Heart left ventricle (tissue), 16 donors: ENCODE measurements at regions not wholly inside any gene's neighbourhood (a gene's known extent, or its start where the extent isn't known, plus 50 kb on each side); places are given as distances from the start of the nearest gene placed in this dataset.
"Not testable (repeated sequence)": the region's sequence is repeated elsewhere in the genome, so short reads cannot be mapped to it uniquely, and the experiment has no call there.

Source experiments
- ATAC-seq, 4 donors: fragments of 200-7000 bp; cut with Tn5 transposase; one replicate each; pipeline ENCODE4 v1.9.1; 2020 to 2022; ENCODE audit warnings: moderate library complexity in 4 of 4, mild to moderate bottlenecking in 3 of 4, moderate number of reproducible peaks in 1 of 4
- DNase-seq, 5 donors: peaks; one replicate each; pipeline ENCODE4 v3.0.0-alpha.2; 2020
- H3K27ac ChIP-seq, 12 donors: fragments of 200-600 bp; sonication (generic) in 4 of 12; one replicate each; pipeline versions ENCODE4 v1.5.0 to v1.8.0; 2016 to 2022; ENCODE audit warnings: mild to moderate bottlenecking in 2 of 12
- H3K27me3 ChIP-seq, 9 donors: fragments of 200-600 bp; sonication (generic) in 2 of 9; one replicate each; pipeline versions ENCODE4 v1.5.1 to v1.8.0; 2016 to 2022; ENCODE audit warnings: mild to moderate bottlenecking in 3 of 9
- H3K36me3 ChIP-seq, 9 donors: fragments of 200-600 bp; sonication (generic) in 2 of 9; one replicate each; pipeline versions ENCODE4 v1.5.0 to v1.8.0; 2018 to 2022; ENCODE audit warnings: mild to moderate bottlenecking in 2 of 9
- H3K4me1 ChIP-seq, 12 donors: fragments of 200-600 bp; sonication (generic) in 4 of 12; one replicate each; pipeline versions ENCODE4 v1.5.0 to v1.8.0; 2016 to 2022; ENCODE audit warnings: mild to moderate bottlenecking in 3 of 12
- H3K4me3 ChIP-seq, 12 donors: fragments of 200-600 bp; sonication (generic) in 4 of 12; one replicate each; pipeline versions ENCODE4 v1.5.0 to v1.8.0; 2017 to 2022; ENCODE audit warnings: mild to moderate bottlenecking in 9 of 12, moderate library complexity in 4 of 12
- H3K9me3 ChIP-seq, 12 donors: fragments of 200-600 bp; sonication (generic) in 4 of 12; one replicate each; pipeline versions ENCODE4 v1.5.0 to v1.8.0; 2016 to 2022; ENCODE audit warnings: mild to moderate bottlenecking in 1 of 12
- POLR2A ChIP-seq, 2 donors: fragments of 450-650 bp; IDR thresholded peaks; one replicate each; pipeline ENCODE4 v1.6.1; 2017; ENCODE audit warnings: antibody characterized with exemption in 2 of 2, mild to moderate bottlenecking in 2 of 2, moderate library complexity in 2 of 2
- WGBS, 4 donors: extraction: QIAGEN DNeasy Blood & Tissue Kit in 2 of 4; methylation state at CpG; one replicate each; pipeline versions ENCODE4 v1.1.5 to v1.1.7; 2013 to 2018; 5-methylcytosine and 5-hydroxymethylcytosine counted together
- intact Hi-C, 10 donors: fragments of 100-400 bp; cut with DNase I; formaldehyde crosslinking; loops; one replicate each; pipeline versions ENCODE4 v1.11.1 to v1.14.2; 2022
- TF ChIP-seq, protein P1 (sequence below), 12 donors: fragments of 200-600 bp; sonication (generic) in 4 of 12; IDR thresholded peaks; one replicate each; pipeline versions ENCODE4 v1.5.0 to v1.8.0; 2018 to 2022; ENCODE audit warnings: antibody characterized with exemption in 12 of 12, mild to moderate bottlenecking in 5 of 12
- donor health status: ischemic (EF 13 %, LVEDD 7.1; RV severe dilation, severe dysfunction).
- donor health status: healthy with polysubstance abuse.
- donor health status: DM: no; HTN: yes; CAD: no.
- donor health status: DM: no; HTN: no; CAD: no.
- donor health status: ischemic (EF 25% LVEDD 6.9; RV normal size, moderate dysfunction).
- donor health status: ischemic (EF 25% LVEDD 5.7; RV mildly dilated, moderate dysfunction).
- donor health status: healthy.
- donor health status: DM: yes; HTN: yes; CAD: no.
- donor health status: ischemic (EF 35%, LVEDD 5.7; RV mildly dilated, moderate dysfunction).
- donor health status: nonischemic (EF 11% LVEDD 7.7; RV severe dilation, severe dysfunction).
- donor health status: DM: yes; HTN: yes; CAD: no.
- donor health status: PGD.
- donor health status: ischemic (EF 29% LVEDD 5.4; RV normal size, mild dysfunction).
- donor health status: nonischemic (EF 23%, LVEDD 6.1; RV moderate dilation, normal function).

DNA sequence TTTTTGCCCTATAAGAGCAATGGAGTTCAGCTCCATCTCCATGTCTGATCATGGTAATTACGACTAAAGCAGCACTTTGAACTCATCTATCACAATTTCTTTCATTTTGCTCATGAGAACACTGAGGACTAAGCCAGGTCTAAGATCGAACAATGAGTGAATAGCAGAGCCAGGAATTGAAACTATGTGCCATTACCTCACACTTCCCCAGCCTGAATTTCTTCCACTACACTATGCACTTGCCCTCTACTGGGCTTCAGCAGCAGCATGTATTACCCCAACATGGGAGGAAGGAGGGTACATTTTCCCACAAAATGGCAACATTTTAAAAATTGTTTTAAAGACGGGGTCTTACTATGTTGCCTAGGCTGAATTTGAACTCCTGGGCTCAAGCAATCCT is 274.7 kb upstream of the FGF13 start:
- no peak for TF ChIP-seq POLR2A (IDR thresholded peaks at IDR 0.05)
- Histone ChIP-seq H3K4me3 (no peak overlapping the region), H3K27ac (no peak overlapping the region), H3K9me3 (no peaks in the 10 kb centered on the region), H3K4me1 (peaks cover 0 to 6% (median 0%) of the 10 kb centered on the region in 12 donors), H3K36me3 (no peaks in the 10 kb centered on the region), H3K27me3 (peaks cover 0 to 18% (median 0%) of the 10 kb centered on the region in 9 donors)
- intact Hi-C loops: no loop called here
- ATAC-seq (no peak), DNase-seq (no peak)
- 50 to 81% (median 58%) methylated on average over 3 of the region's 3 CpGs for WGBS, 4 donors

DNA sequence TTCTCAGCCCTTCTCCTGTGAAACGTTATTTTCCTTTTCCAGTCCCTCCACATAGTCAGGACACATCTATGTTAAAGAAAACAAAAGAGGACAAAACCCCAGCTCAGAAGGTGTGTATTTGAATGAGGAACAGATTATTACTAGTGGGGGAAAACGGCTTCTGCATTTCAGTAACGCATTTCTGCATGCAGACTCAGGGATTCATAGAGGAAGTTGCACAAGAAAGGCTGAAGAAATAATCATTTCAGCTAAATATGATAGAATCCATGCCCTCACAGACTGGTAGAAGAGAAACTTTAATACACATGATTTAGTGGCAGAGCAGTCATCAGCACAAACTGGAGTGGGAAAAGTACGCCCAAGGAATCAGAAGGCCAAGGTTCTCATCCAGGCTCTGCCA is 270.8 kb upstream of the FGF13 start:
- intact Hi-C loops: no loop called here
- peak overlapping the region in 1 of 12 donors; percentile 65 for H3K27ac ChIP-seq
- ATAC-seq (no peak), DNase-seq (no peak)
- H3K9me3 ChIP-seq: no peaks in the 10 kb centered on the region
- peaks cover 0 to 6% (median 0%) of the 10 kb centered on the region in 12 donors for H3K4me1 ChIP-seq
- no peaks in the 10 kb centered on the region for H3K36me3 ChIP-seq
- peaks cover 0 to 15% (median 0%) of the 10 kb centered on the region in 9 donors for H3K27me3 ChIP-seq
- 68 to 83% (median 75%) methylated on average over 4 of the region's 4 CpGs for WGBS, 4 donors
- no peak overlapping the region for H3K4me3 ChIP-seq
- TF ChIP-seq, protein P1, sequence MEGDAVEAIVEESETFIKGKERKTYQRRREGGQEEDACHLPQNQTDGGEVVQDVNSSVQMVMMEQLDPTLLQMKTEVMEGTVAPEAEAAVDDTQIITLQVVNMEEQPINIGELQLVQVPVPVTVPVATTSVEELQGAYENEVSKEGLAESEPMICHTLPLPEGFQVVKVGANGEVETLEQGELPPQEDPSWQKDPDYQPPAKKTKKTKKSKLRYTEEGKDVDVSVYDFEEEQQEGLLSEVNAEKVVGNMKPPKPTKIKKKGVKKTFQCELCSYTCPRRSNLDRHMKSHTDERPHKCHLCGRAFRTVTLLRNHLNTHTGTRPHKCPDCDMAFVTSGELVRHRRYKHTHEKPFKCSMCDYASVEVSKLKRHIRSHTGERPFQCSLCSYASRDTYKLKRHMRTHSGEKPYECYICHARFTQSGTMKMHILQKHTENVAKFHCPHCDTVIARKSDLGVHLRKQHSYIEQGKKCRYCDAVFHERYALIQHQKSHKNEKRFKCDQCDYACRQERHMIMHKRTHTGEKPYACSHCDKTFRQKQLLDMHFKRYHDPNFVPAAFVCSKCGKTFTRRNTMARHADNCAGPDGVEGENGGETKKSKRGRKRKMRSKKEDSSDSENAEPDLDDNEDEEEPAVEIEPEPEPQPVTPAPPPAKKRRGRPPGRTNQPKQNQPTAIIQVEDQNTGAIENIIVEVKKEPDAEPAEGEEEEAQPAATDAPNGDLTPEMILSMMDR (IDR thresholded peaks at IDR 0.05): no peak
- no peak for TF ChIP-seq POLR2A (IDR thresholded peaks at IDR 0.05)

DNA sequence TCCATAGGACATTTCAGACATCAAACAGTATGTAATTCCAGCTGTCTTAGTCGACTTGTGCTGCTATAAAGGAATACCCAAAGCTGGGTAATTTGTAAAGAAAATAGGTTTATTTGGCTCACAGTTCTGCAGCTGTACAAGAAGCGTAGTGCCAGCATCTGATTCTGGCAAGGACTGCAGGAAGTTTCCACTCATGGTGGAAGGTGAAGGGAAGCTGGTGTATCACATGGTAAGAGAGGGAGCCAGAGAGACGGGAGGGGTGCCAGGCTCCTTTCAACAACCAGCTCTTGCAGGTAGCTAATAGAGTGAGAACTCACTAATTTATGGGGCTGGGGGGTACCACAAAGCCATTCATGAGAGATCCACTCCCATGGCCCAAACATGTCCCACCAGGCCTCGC is 253.0 kb upstream of the FGF13 start:
- Histone ChIP-seq H3K27me3 (no peaks in the 10 kb centered on the region), H3K4me1 (no peaks in the 10 kb centered on the region), H3K36me3 (no peaks in the 10 kb centered on the region), H3K27ac (no peak overlapping the region), H3K4me3 (no peak overlapping the region), H3K9me3 (no peaks in the 10 kb centered on the region)
- intact Hi-C loops: no loop called here
- ATAC-seq (no peak), DNase-seq (peak in 4 of 5 donors; percentile 4 to 34 (median 18))
- TF ChIP-seq POLR2A (IDR thresholded peaks at IDR 0.05): no peak
- TF ChIP-seq, protein P1 (IDR thresholded peaks at IDR 0.05): no peak
- WGBS, 4 donors: 52 to 65% (median 59%) methylated on average over 4 of the region's 4 CpGs

- H3K27me3 ChIP-seq, H3K36me3 ChIP-seq, DNase-seq, H3K4me3 ChIP-seq, ATAC-seq, H3K27ac ChIP-seq, intact Hi-C loops, H3K9me3 ChIP-seq, H3K4me1 ChIP-seq: not testable (repeated sequence)
- 81 to 91% (median 87%) methylated on average over 3 of the region's 3 CpGs for WGBS, 4 donors
Measured at GRCh38 chrX:138962419-138962818, 250.9 kb upstream of the FGF13 start.

DNA sequence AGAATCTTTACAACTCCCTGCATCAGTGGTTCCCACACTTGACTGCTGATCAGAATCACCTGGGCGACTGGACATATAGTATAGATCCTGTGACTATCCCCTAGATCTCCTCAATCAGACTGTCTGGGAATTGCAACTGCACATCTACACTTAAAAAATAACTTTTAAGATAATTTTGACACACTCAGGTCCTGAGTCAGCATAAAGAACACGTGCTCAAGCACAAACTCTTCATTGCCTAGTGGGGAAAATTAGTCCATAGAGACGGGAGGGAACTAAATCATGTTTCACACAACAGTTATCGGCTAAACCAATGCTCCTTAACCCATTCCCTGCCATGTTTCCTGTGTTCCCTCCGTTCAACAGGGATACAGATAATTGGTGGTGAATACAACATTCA is 243.5 kb upstream of the FGF13 start:
- WGBS, 4 donors: 51 to 70% (median 61%) methylated on average over 5 of the region's 5 CpGs
- no peak overlapping the region for H3K27ac ChIP-seq
- no peaks in the 10 kb centered on the region for H3K27me3 ChIP-seq
- ATAC-seq: no peak
- H3K4me3 ChIP-seq: no peak overlapping the region
- no peaks in the 10 kb centered on the region for H3K36me3 ChIP-seq
- no peaks in the 10 kb centered on the region for H3K9me3 ChIP-seq
- intact Hi-C loops: no loop called here
- no peak for DNase-seq
- no peaks in the 10 kb centered on the region for H3K4me1 ChIP-seq
- no peak for TF ChIP-seq POLR2A (IDR thresholded peaks at IDR 0.05)
- TF ChIP-seq, protein P1 (IDR thresholded peaks at IDR 0.05): no peak
